Liver (tissue), 3 donors: ENCODE measurements at regions not wholly inside any gene's neighbourhood (a gene's known extent, or its start where the extent isn't known, plus 50 kb on each side); places are given as distances from the start of the nearest gene placed in this dataset.

Experiments
- HNF4G ChIP-seq: IDR thresholded peaks from 2 replicates; pipeline ENCODE4 v1.6.1; 2016; ENCODE audit warnings: antibody characterized with exemption
- JUND ChIP-seq, 2 donors: IDR thresholded peaks; 2 replicates each; pipeline ENCODE4 v1.6.1; 2016; ENCODE audit warnings: antibody characterized with exemption in 2 of 2
- NR2F2 ChIP-seq: IDR thresholded peaks from 2 replicates; pipeline ENCODE4 v1.6.1; 2016; ENCODE audit warnings: antibody characterized with exemption
- RXRA ChIP-seq, 2 donors: IDR thresholded peaks; 2 replicates each; pipeline ENCODE4 v1.6.1; 2017 to 2018; ENCODE audit warnings: antibody characterized with exemption in 2 of 2, mild to moderate bottlenecking in 1 of 2
- TAF1 ChIP-seq: conservative IDR thresholded peaks from 2 replicates; pipeline ENCODE4 v1.6.1; 2016; ENCODE audit warnings: antibody characterized with exemption, mild to moderate bottlenecking
- TF ChIP-seq, protein P1 (sequence below): fragments of 150-350 bp; IDR thresholded peaks from 2 replicates; pipeline ENCODE4 v1.5.1; 2017; ENCODE audit warnings: improper control_type of control experiment, low read depth, low read length; ENCODE audit not compliant: missing input control
- TF ChIP-seq, protein P2 (sequence below): IDR thresholded peaks from 2 replicates; pipeline ENCODE4 v1.6.1; 2016; ENCODE audit warnings: antibody characterized with exemption
- TF ChIP-seq, protein P3 (sequence below): IDR thresholded peaks from 2 replicates; pipeline ENCODE4 v1.6.1; 2016; ENCODE audit warnings: antibody characterized with exemption, mild to moderate bottlenecking
- TF ChIP-seq, protein P4 (sequence below): IDR thresholded peaks from 2 replicates; pipeline ENCODE4 v1.6.1; 2016; ENCODE audit warnings: antibody characterized with exemption
- donor health status: healthy.
- donor health status: healthy.

DNA sequence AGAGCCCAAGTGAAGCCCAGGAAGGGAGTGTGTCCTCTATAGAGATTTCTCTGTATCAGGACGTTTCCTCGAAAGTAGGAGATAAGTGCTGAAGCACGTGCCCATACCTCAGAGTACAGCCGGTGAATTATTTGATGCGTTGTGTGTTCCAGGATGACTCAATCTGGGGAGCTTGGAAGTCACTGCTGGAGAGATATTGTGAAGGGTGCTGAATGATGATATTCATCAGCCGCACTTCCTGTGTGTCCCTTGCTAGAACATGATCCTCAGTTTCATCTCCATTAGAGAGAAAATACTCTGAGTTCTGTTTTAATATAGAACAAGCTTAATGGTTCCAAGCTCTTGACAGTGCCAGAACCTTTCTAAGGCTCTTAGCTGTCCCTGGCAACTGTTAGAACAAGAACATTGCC lies 402.3 kb upstream of the ADAMTSL1 start:
- TF ChIP-seq, protein P1, sequence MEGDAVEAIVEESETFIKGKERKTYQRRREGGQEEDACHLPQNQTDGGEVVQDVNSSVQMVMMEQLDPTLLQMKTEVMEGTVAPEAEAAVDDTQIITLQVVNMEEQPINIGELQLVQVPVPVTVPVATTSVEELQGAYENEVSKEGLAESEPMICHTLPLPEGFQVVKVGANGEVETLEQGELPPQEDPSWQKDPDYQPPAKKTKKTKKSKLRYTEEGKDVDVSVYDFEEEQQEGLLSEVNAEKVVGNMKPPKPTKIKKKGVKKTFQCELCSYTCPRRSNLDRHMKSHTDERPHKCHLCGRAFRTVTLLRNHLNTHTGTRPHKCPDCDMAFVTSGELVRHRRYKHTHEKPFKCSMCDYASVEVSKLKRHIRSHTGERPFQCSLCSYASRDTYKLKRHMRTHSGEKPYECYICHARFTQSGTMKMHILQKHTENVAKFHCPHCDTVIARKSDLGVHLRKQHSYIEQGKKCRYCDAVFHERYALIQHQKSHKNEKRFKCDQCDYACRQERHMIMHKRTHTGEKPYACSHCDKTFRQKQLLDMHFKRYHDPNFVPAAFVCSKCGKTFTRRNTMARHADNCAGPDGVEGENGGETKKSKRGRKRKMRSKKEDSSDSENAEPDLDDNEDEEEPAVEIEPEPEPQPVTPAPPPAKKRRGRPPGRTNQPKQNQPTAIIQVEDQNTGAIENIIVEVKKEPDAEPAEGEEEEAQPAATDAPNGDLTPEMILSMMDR: no peak
- TF ChIP-seq, protein P2, sequence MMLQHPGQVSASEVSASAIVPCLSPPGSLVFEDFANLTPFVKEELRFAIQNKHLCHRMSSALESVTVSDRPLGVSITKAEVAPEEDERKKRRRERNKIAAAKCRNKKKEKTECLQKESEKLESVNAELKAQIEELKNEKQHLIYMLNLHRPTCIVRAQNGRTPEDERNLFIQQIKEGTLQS: no peak
- TF ChIP-seq NR2F2 (no peak), HNF4G (no peak), RXRA (IDR thresholded peaks at IDR 0.05) (no peak), TAF1 (no peak), JUND (IDR thresholded peaks at IDR 0.05) (no peak)
- TF ChIP-seq, protein P3, sequence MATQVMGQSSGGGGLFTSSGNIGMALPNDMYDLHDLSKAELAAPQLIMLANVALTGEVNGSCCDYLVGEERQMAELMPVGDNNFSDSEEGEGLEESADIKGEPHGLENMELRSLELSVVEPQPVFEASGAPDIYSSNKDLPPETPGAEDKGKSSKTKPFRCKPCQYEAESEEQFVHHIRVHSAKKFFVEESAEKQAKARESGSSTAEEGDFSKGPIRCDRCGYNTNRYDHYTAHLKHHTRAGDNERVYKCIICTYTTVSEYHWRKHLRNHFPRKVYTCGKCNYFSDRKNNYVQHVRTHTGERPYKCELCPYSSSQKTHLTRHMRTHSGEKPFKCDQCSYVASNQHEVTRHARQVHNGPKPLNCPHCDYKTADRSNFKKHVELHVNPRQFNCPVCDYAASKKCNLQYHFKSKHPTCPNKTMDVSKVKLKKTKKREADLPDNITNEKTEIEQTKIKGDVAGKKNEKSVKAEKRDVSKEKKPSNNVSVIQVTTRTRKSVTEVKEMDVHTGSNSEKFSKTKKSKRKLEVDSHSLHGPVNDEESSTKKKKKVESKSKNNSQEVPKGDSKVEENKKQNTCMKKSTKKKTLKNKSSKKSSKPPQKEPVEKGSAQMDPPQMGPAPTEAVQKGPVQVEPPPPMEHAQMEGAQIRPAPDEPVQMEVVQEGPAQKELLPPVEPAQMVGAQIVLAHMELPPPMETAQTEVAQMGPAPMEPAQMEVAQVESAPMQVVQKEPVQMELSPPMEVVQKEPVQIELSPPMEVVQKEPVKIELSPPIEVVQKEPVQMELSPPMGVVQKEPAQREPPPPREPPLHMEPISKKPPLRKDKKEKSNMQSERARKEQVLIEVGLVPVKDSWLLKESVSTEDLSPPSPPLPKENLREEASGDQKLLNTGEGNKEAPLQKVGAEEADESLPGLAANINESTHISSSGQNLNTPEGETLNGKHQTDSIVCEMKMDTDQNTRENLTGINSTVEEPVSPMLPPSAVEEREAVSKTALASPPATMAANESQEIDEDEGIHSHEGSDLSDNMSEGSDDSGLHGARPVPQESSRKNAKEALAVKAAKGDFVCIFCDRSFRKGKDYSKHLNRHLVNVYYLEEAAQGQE: no peak
- TF ChIP-seq, protein P4, sequence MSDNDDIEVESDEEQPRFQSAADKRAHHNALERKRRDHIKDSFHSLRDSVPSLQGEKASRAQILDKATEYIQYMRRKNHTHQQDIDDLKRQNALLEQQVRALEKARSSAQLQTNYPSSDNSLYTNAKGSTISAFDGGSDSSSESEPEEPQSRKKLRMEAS: no peak
